Testis (tissue), 2 donors: ENCODE measurements at regions not wholly inside any gene's neighbourhood (a gene's known extent, or its start where the extent isn't known, plus 50 kb on each side); places are given as distances from the start of the nearest gene placed in this dataset.

Experiments used
- POLR2A ChIP-seq: fragments of 450-650 bp; IDR thresholded peaks from one replicate; pipeline ENCODE4 v1.6.1; 2017; ENCODE audit warnings: antibody characterized with exemption, mild to moderate bottlenecking, moderate library complexity
- TF ChIP-seq, protein P1 (sequence below), 3 experiments: fragments of 450-650 bp in 2 of 3; fragments of 200-600 bp in 1 of 3; sonication (generic) in 1 of 3; IDR thresholded peaks; one replicate each; pipeline ENCODE4 v1.5.1; 2016 to 2019; ENCODE audit warnings: antibody characterized with exemption in 3 of 3, mild to moderate bottlenecking in 2 of 3, moderate library complexity in 1 of 3

DNA sequence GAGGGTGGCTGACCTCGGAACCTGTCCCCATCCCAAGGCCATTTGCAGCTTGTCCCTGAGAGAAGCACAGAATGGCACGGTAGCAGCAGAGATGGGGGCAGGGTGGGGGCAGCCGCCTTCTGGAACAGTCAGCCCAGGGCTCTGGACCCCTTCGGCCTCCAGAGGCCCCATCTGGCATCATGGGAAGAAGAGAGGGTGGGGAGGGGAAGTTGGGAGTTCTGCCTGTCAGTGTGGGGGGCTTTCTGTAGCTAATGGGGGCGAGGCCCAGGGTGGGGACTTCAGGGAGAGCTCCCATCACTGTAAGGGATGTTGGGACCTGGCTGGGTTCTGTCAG is 62.9 kb upstream of the ADRA2C start:
- TF ChIP-seq, protein P1, sequence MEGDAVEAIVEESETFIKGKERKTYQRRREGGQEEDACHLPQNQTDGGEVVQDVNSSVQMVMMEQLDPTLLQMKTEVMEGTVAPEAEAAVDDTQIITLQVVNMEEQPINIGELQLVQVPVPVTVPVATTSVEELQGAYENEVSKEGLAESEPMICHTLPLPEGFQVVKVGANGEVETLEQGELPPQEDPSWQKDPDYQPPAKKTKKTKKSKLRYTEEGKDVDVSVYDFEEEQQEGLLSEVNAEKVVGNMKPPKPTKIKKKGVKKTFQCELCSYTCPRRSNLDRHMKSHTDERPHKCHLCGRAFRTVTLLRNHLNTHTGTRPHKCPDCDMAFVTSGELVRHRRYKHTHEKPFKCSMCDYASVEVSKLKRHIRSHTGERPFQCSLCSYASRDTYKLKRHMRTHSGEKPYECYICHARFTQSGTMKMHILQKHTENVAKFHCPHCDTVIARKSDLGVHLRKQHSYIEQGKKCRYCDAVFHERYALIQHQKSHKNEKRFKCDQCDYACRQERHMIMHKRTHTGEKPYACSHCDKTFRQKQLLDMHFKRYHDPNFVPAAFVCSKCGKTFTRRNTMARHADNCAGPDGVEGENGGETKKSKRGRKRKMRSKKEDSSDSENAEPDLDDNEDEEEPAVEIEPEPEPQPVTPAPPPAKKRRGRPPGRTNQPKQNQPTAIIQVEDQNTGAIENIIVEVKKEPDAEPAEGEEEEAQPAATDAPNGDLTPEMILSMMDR (IDR thresholded peaks at IDR 0.05) = no peak
- TF ChIP-seq POLR2A = no peak
